ENCODE measurements at regions not wholly inside any gene's neighbourhood (a gene's known extent, or its start where the extent isn't known, plus 50 kb on each side); places are given as distances from the start of the nearest gene placed in this dataset.

- TF ChIP-seq EZH2 (IDR thresholded peaks at IDR 0.05; ENCODE audit: insufficient read depth, poor library complexity, severe bottlenecking) (no peak), EZH2phosphoT487 (IDR thresholded peaks at IDR 0.05; ENCODE audit: insufficient read depth, low read depth) (no peak)
Measured at GRCh38 chr18:78228974-78229373, 750.6 kb upstream of the SALL3 start.
